D721Med (cell line): ENCODE measurements at regions not wholly inside any gene's neighbourhood (a gene's known extent, or its start where the extent isn't known, plus 50 kb on each side); places are given as distances from the start of the nearest gene placed in this dataset.

Experiments
- DNase-seq: peaks from one replicate; pipeline ENCODE4 v3.0.0; 2011; ENCODE audit warnings: low spot score; ENCODE audit not compliant: insufficient read length
- FAIRE-seq: peaks from 2 replicates; lab custom pipeline; 2011; peaks lifted over from hg19 to GRCh38; lab: Jason Lieb, UNC
- TF ChIP-seq, protein P1 (sequence below): IDR thresholded peaks from 2 replicates; pipeline ENCODE4 v1.5.1; 2012; ENCODE audit warnings: mild to moderate bottlenecking, control low read depth; ENCODE audit not compliant: insufficient read depth; ENCODE audit errors: missing control alignments

DNA sequence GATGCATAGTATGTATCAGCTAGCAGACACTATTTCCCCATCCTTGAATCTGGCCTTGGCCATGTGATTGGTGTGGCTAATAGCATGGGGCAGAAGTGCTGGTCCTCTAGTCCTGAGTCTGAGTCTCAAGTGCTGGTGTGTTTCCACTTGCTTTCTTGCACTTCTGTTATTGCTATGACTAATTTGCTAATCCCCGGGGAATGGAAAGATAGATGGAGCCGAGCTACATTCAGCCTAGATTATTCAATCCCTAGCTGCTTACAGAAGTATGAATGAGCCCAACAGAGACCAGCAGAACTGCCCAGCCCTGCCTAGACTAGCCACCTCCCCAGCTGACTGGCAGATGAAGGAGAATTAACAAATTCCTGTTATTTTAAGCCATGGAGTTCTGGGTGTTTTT, 53.2 kb upstream of the SYPL1 start:
- DNase-seq: no peak
- FAIRE-seq: no peak
- TF ChIP-seq, protein P1, sequence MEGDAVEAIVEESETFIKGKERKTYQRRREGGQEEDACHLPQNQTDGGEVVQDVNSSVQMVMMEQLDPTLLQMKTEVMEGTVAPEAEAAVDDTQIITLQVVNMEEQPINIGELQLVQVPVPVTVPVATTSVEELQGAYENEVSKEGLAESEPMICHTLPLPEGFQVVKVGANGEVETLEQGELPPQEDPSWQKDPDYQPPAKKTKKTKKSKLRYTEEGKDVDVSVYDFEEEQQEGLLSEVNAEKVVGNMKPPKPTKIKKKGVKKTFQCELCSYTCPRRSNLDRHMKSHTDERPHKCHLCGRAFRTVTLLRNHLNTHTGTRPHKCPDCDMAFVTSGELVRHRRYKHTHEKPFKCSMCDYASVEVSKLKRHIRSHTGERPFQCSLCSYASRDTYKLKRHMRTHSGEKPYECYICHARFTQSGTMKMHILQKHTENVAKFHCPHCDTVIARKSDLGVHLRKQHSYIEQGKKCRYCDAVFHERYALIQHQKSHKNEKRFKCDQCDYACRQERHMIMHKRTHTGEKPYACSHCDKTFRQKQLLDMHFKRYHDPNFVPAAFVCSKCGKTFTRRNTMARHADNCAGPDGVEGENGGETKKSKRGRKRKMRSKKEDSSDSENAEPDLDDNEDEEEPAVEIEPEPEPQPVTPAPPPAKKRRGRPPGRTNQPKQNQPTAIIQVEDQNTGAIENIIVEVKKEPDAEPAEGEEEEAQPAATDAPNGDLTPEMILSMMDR: no peak

- FAIRE-seq (no peak), DNase-seq (no peak)
- TF ChIP-seq, protein P1: no peak
Observed at GRCh38 chr7:106163257-106163656, 51.1 kb upstream of the SYPL1 start.
